Endothelial cell of hepatic sinusoid (primary cell): ENCODE measurements at regions not wholly inside any gene's neighbourhood (a gene's known extent, or its start where the extent isn't known, plus 50 kb on each side); places are given as distances from the start of the nearest gene placed in this dataset.

Experiments
- in situ Hi-C: cut with HindIII; loops from 2 replicates; pipeline ENCODE4 v1.10.0; 2017; ENCODE audit warnings: low sequenced_read_pairs

DNA sequence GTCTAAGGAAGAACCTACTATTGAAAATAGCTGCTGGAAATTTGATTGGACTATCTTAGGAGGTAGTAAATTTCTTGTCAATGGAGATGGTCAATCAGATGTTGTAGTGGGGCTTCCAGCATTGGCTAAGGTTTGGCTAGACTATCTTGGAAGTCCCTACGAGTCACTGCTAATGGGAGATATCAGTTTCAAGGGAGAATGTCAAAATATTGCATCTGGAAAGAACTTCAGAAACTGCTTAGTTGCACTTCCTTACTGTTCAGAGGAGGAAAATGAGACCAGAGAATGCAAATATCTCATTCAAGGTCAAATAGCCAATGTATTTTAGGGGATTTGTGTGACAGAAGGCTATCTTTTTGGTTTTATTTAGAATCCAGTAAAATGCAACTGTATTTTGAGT is 53.5 kb upstream of the CCN2 start:
- in situ Hi-C loops: no loop called here

DNA sequence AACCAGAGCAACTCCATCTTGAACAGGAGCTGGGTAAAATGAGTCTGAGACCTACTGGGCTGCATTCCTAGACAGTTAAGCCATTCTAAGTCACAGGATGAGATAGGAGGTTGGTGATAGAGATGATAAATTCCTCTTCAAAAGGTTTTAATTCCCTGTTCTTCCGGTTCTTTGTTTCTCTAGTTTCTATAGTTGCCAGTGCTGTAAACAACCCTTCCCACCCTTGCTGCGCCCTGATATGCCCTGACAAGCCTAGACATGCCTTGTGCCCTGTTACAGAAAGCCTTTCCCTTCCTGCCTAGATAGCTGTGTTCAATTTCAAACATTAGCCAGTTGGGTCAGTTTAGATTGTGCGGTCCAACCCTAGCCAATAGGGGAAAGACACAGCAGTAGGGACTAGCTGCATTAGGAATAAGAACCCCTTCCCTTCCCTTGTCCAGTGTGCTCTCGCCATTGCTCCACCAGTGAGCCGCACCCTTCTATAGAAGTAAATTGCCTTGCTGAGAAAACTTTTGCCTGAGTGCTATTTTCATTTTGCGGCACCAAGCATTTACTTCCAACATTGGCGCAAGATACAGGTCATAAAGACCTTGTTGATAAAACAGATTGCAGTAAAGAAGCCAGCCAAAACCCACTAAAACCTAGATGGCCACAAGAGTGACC is 52.5 kb upstream of the CCN2 start:
- in situ Hi-C loops: no loop called here
